ENCODE measurements at regions not wholly inside any gene's neighbourhood (a gene's known extent, or its start where the extent isn't known, plus 50 kb on each side); places are given as distances from the start of the nearest gene placed in this dataset.

GRCh38 chr14:87207756-87208155 lies 785.2 kb downstream of the GALC start:
- Histone ChIP-seq H3K36me3 (ENCODE audit: control insufficient read depth in 4 of 4, insufficient read depth in 3 of 4, low read depth in 1 of 4, low read length in 3 of 4) (no peaks in the 10 kb centered on the region), H3K4me1 (ENCODE audit: control insufficient read depth in 4 of 4, insufficient read depth in 4 of 4, low read length in 3 of 4) (no peaks in the 10 kb centered on the region), H3K27ac (ENCODE audit: low read depth in 1 of 2, low read length in 2 of 2) (no peak overlapping the region), H3K9me3 (ENCODE audit: control insufficient read depth in 4 of 4, low read length in 3 of 4) (peaks cover 0 to 6% (median 0%) of the 10 kb centered on the region in 4 donors), H3K9ac (ENCODE audit: low read depth in 1 of 2, low read length in 2 of 2) (no peak overlapping the region), H3K4me3 (ENCODE audit: low read depth in 1 of 3, low read length in 3 of 3) (no peak overlapping the region), H3K27me3 (ENCODE audit: control insufficient read depth in 4 of 4, insufficient read depth in 4 of 4, low read length in 3 of 4) (no peaks in the 10 kb centered on the region)
- no peak for DNase-seq (ENCODE audit: low spot score)
- 77% methylated on average over 2 of the region's 2 CpGs for WGBS
- TF ChIP-seq YY1 (IDR thresholded peaks at IDR 0.05) = no peak
- no peak for TF ChIP-seq HNF4A (conservative IDR thresholded peaks at IDR 0.05)

- no peaks in the 10 kb centered on the region for H3K27me3 ChIP-seq (ENCODE audit: control insufficient read depth in 4 of 4, insufficient read depth in 4 of 4, low read length in 3 of 4)
- TF ChIP-seq RAD21 (IDR thresholded peaks at IDR 0.05) (no peak), FOXA1 (IDR thresholded peaks at IDR 0.05) (no peak), SP1 (IDR thresholded peaks at IDR 0.05) (no peak), GABPA (IDR thresholded peaks at IDR 0.05 in 1 of 2, conservative IDR thresholded peaks at IDR 0.05 in 1 of 2) (no peak), REST (IDR thresholded peaks at IDR 0.05) (no peak), HNF4A (conservative IDR thresholded peaks at IDR 0.05) (no peak), CTCF (IDR thresholded peaks at IDR 0.05; ENCODE audit: low read depth, low read length, missing input control) (no peak), HNF4G (IDR thresholded peaks at IDR 0.05) (no peak), EGR1 (IDR thresholded peaks at IDR 0.05; ENCODE audit: low read depth in 2 of 2) (no peak)
- no peaks in the 10 kb centered on the region for H3K36me3 ChIP-seq (ENCODE audit: control insufficient read depth in 4 of 4, insufficient read depth in 3 of 4, low read depth in 1 of 4, low read length in 3 of 4)
- no peak overlapping the region for H3K4me3 ChIP-seq (ENCODE audit: low read depth in 1 of 3, low read length in 3 of 3)
- 81% methylated on average over 3 of the region's 3 CpGs for WGBS
- no peaks in the 10 kb centered on the region for H3K4me1 ChIP-seq (ENCODE audit: control insufficient read depth in 4 of 4, insufficient read depth in 4 of 4, low read length in 3 of 4)
- peaks cover 0 to 6% (median 0%) of the 10 kb centered on the region in 4 donors for H3K9me3 ChIP-seq (ENCODE audit: control insufficient read depth in 4 of 4, low read length in 3 of 4)
- DNase-seq (ENCODE audit: low spot score) = no peak
- no peak overlapping the region for H3K9ac ChIP-seq (ENCODE audit: low read depth in 1 of 2, low read length in 2 of 2)
- H3K27ac ChIP-seq (ENCODE audit: low read depth in 1 of 2, low read length in 2 of 2) = no peak overlapping the region
These were observed 787.2 kb downstream of the GALC start for GRCh38 chr14:87205811-87206210.

- Histone ChIP-seq H3K4me1 (ENCODE audit: control insufficient read depth in 4 of 4, insufficient read depth in 4 of 4, low read length in 3 of 4) (no peaks in the 10 kb centered on the region), H3K36me3 (ENCODE audit: control insufficient read depth in 4 of 4, insufficient read depth in 3 of 4, low read depth in 1 of 4, low read length in 3 of 4) (no peaks in the 10 kb centered on the region), H3K27ac (ENCODE audit: low read depth in 1 of 2, low read length in 2 of 2) (no peak overlapping the region), H3K27me3 (ENCODE audit: control insufficient read depth in 4 of 4, insufficient read depth in 4 of 4, low read length in 3 of 4) (no peaks in the 10 kb centered on the region), H3K4me3 (ENCODE audit: low read depth in 1 of 3, low read length in 3 of 3) (no peak overlapping the region), H3K9ac (ENCODE audit: low read depth in 1 of 2, low read length in 2 of 2) (no peak overlapping the region), H3K9me3 (ENCODE audit: control insufficient read depth in 4 of 4, low read length in 3 of 4) (no peaks in the 10 kb centered on the region)
- 76% methylated on average over 5 of the region's 5 CpGs for WGBS
- TF ChIP-seq SP1 (IDR thresholded peaks at IDR 0.05) (no peak), YY1 (IDR thresholded peaks at IDR 0.05) (no peak), JUND (IDR thresholded peaks at IDR 0.05) (no peak), HNF4G (IDR thresholded peaks at IDR 0.05) (no peak), NR2F2 (IDR thresholded peaks at IDR 0.05) (no peak), FOXA2 (IDR thresholded peaks at IDR 0.05) (no peak), FOXA1 (IDR thresholded peaks at IDR 0.05) (no peak), CTCF (IDR thresholded peaks at IDR 0.05; ENCODE audit: low read depth, low read length, missing input control) (no peak), HNF4A (conservative IDR thresholded peaks at IDR 0.05) (no peak), REST (IDR thresholded peaks at IDR 0.05) (no peak), MAX (IDR thresholded peaks at IDR 0.05) (no peak), ATF3 (IDR thresholded peaks at IDR 0.05) (no peak)
- DNase-seq (ENCODE audit: low spot score) = no peak
These were observed 789.6 kb downstream of the GALC start for GRCh38 chr14:87203346-87203745.
